ENCODE measurements at regions not wholly inside any gene's neighbourhood (a gene's known extent, or its start where the extent isn't known, plus 50 kb on each side); places are given as distances from the start of the nearest gene placed in this dataset.

GRCh38 chr2:18104595-18105224 lies 226.2 kb downstream of the KCNS3 start:
- TF ChIP-seq CTCF (IDR thresholded peaks at IDR 0.05) = no peak
- TF ChIP-seq POLR2A (IDR thresholded peaks at IDR 0.05) = no peak
